Erythroblast (primary cell): ENCODE measurements at regions not wholly inside any gene's neighbourhood (a gene's known extent, or its start where the extent isn't known, plus 50 kb on each side); places are given as distances from the start of the nearest gene placed in this dataset.

Source experiments
- GATA1 ChIP-seq: IDR thresholded peaks from 2 replicates; pipeline ENCODE4 v1.6.1; 2011; ENCODE audit warnings: low read depth, mild to moderate bottlenecking, control low read depth, low read length, moderate library complexity
- POLR2A ChIP-seq: IDR thresholded peaks from 2 replicates; pipeline ENCODE4 v1.6.1; 2011; ENCODE audit warnings: mild to moderate bottlenecking, low read length

DNA sequence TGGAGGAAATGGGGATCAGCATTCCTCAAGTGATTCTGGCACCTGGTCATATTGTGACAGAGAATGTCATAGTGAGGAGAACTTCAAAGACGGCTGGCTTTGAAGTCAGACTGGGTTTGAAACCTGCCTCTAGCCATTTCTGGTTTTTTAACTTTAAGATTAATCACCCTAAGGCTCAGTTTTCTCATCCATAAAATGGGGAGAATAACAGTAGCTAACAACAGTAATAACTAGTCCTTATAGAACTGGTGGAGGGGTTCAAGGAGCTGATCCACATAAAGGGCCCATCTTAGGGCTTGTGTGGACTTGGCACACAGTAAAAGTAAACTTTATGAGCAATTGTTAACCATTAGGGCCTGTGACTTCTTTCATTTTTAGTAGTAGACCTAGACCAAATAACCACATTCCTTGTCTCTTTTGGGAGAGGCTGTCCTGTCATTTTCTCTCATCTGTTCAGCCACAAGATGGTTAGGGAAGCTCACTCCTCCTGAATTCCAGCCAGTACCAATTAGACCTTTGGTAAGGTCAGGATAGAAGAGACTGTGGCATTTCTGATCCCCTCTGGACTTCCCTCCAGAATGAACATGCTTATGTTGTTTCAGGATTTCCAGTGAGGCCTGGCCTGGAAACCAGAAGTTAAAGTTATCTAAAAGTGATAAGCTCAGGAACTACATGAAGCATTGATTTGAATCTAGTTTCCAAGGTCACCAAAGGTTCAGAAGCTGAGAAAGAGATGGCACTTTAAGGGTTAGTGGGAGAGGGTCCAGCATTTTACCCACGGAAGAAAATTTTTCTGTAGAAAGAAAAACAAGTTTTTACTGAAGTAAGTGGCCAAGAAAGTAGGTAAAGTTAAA lies 159.3 kb upstream of the DPH6 start:
- TF ChIP-seq POLR2A, result no peak
- TF ChIP-seq GATA1, result no peak
